Stimulated activated CD8-positive, alpha-beta memory T cell treated with anti-CD3 and anti-CD28 coated beads, Interleukin-7, amount 100 ng/mL, for 24 hours (primary cell): ENCODE measurements at regions not wholly inside any gene's neighbourhood (a gene's known extent, or its start where the extent isn't known, plus 50 kb on each side); places are given as distances from the start of the nearest gene placed in this dataset.
"Not testable (repeated sequence)": the region's sequence is repeated elsewhere in the genome, so short reads cannot be mapped to it uniquely, and the experiment has no call there.

Source experiments
- DNase-seq: peaks from one replicate; pipeline ENCODE4 v3.0.0-alpha.2; 2020; ENCODE audit warnings: low read depth

- no peak for DNase-seq
These were observed 84.7 kb upstream of the CYRIA start for GRCh38 chr2:16750175-16750924.

- DNase-seq = not testable (repeated sequence)
These were observed 83.1 kb upstream of the CYRIA start for GRCh38 chr2:16748511-16749266.

- DNase-seq = no peak
These were observed 82.1 kb upstream of the CYRIA start for GRCh38 chr2:16747689-16748088.

- no peak for DNase-seq
These were observed 81.6 kb upstream of the CYRIA start for GRCh38 chr2:16747257-16747656.

- DNase-seq = no peak
These were observed 81.2 kb upstream of the CYRIA start for GRCh38 chr2:16746833-16747232.

GRCh38 chr2:16746329-16746728 lies 80.7 kb upstream of the CYRIA start:
- DNase-seq = no peak

GRCh38 chr2:16745466-16745865 lies 79.8 kb upstream of the CYRIA start:
- no peak for DNase-seq

GRCh38 chr2:16744521-16744920 lies 78.9 kb upstream of the CYRIA start:
- DNase-seq = no peak

GRCh38 chr2:16742026-16742425 lies 76.4 kb upstream of the CYRIA start:
- DNase-seq = no peak

GRCh38 chr2:16741498-16741897 lies 75.9 kb upstream of the CYRIA start:
- no peak for DNase-seq

GRCh38 chr2:16739778-16740581 lies 74.3 kb upstream of the CYRIA start:
- DNase-seq = no peak

GRCh38 chr2:16738361-16739225 lies 73.0 kb upstream of the CYRIA start:
- no peak for DNase-seq

GRCh38 chr2:16737812-16738211 lies 72.2 kb upstream of the CYRIA start:
- DNase-seq = no peak

- DNase-seq = no peak
These were observed 71.0 kb upstream of the CYRIA start for GRCh38 chr2:16736633-16737032.

GRCh38 chr2:16729335-16729734 lies 63.7 kb upstream of the CYRIA start:
- no peak for DNase-seq

GRCh38 chr2:16728351-16729136 lies 62.9 kb upstream of the CYRIA start:
- no peak for DNase-seq

- DNase-seq = not testable (repeated sequence)
These were observed 62.2 kb upstream of the CYRIA start for GRCh38 chr2:16727849-16728248.

GRCh38 chr2:16727256-16727655 lies 61.6 kb upstream of the CYRIA start:
- no peak for DNase-seq

GRCh38 chr2:16726577-16726976 lies 60.9 kb upstream of the CYRIA start:
- DNase-seq = no peak

GRCh38 chr2:16726147-16726546 lies 60.5 kb upstream of the CYRIA start:
- DNase-seq = no peak

- no peak for DNase-seq
These were observed 59.9 kb upstream of the CYRIA start for GRCh38 chr2:16725549-16725948.
